MM.1S (cell line): ENCODE measurements at regions not wholly inside any gene's neighbourhood (a gene's known extent, or its start where the extent isn't known, plus 50 kb on each side); places are given as distances from the start of the nearest gene placed in this dataset.

ENCODE experiments used
- EZH2 ChIP-seq: fragments of 300-600 bp; sonication (generic); optimal IDR thresholded peaks from 2 replicates; pipeline ENCODE3; 2017; ENCODE audit warnings: low read depth, mild to moderate bottlenecking, antibody characterized with exemption, low read length, mixed read lengths
- TF ChIP-seq, protein P1 (sequence below): fragments of 300-600 bp; sonication (generic); IDR thresholded peaks from 2 replicates; pipeline ENCODE4 v1.5.1; 2016; ENCODE audit warnings: antibody characterized with exemption, low read length, mixed read lengths

DNA sequence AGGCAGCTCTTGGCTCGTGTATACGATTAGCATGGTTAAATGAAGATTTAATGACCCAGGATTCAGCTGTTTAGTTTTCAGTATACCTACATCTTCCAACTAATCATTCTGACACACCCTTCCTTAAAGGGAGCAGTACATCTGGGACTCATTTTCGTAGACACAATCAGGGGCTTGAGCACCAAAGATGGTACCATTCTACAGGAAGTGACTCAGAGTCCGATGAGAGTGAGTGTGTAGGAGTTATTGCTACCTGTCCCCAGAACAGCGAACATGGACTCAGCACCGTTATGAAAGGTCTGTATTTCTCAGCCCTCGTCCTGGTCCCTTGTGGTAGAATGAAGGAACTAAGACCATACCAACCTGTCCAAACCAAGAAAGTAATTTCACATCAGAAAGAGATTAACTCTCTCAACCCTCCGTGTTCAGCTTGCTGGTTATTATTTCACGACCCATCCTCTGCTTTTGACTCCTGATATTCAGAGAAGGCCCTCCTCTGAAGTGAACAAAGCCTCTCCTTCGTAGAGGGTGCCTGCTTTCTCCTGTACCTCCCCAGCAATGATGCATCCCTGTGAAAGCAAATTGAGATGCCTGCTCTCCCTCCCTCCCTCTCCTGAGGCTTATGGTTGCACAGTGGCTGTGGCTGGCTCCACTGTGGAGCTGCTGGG is 214.8 kb downstream of the MTX2 start:
- no peak for TF ChIP-seq EZH2
- TF ChIP-seq, protein P1, sequence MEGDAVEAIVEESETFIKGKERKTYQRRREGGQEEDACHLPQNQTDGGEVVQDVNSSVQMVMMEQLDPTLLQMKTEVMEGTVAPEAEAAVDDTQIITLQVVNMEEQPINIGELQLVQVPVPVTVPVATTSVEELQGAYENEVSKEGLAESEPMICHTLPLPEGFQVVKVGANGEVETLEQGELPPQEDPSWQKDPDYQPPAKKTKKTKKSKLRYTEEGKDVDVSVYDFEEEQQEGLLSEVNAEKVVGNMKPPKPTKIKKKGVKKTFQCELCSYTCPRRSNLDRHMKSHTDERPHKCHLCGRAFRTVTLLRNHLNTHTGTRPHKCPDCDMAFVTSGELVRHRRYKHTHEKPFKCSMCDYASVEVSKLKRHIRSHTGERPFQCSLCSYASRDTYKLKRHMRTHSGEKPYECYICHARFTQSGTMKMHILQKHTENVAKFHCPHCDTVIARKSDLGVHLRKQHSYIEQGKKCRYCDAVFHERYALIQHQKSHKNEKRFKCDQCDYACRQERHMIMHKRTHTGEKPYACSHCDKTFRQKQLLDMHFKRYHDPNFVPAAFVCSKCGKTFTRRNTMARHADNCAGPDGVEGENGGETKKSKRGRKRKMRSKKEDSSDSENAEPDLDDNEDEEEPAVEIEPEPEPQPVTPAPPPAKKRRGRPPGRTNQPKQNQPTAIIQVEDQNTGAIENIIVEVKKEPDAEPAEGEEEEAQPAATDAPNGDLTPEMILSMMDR: no peak
